ENCODE measurements at regions not wholly inside any gene's neighbourhood (a gene's known extent, or its start where the extent isn't known, plus 50 kb on each side); places are given as distances from the start of the nearest gene placed in this dataset.
"Not testable (repeated sequence)": the region's sequence is repeated elsewhere in the genome, so short reads cannot be mapped to it uniquely, and the experiment has no call there.

- DNase-seq (ENCODE audit: low spot score): no peak
Measured at GRCh38 chrY:18919256-18919655, 145.7 kb upstream of the HSFY2 start.

GRCh38 chrY:18912846-18913245 lies 139.3 kb upstream of the HSFY2 start:
- DNase-seq (ENCODE audit: low spot score): no peak

DNA sequence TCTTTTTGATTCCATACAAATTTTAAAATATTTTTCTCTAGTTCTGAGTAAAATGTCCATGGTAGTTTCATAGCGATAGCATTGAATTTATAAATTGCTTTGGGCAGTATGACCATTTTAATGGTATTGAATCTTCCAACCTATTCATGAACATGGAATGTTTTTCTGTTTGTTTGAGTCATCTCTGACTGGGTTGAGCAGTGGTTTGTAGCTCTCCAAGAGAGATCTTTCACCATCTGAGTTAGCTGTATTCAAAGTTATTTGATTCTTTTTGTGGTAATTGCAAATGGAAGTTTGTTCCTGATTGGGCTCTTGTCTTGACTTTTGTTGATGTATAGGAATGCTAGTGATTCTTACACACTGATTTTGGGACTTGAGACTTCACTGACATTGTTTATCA lies 136.3 kb upstream of the HSFY2 start:
- DNase-seq (ENCODE audit: low spot score): no peak

DNA sequence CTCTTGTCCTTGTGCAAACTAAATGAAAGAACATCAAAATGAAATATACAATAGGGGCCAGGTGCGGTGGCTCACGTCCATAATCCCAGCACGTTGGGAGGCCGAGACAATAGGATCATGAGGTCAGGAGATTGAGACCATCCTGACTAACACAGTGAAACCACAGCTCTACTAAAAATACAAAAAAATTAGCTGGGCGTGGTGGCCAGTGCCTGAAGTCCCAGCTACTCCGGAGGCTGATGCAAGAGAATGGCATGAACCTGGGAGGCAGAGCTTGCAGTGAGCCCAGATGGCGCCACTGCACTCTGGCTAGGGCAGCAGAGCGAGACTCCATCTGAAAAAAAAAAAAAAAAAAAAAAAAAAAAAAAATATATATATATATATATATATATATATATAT lies 132.7 kb upstream of the HSFY2 start:
- not testable (repeated sequence) for DNase-seq (ENCODE audit: low spot score)

DNA sequence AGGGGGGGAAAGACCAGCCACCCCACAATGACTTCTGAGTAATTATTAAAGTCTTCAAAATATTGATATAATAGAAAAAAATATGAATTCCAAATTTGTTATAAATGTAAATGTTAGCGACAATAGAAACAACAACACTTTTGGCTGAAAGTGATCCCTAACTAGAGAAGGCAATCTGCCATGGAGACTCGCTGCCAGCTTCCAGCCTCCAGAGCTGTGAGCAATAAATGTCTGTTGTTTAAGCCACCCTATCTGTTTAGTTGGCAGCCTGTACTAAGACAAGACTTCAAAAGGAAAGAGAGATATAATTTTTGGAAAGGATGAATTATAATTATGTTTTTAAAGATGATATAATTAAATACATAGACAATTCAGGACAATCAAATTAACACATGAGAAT lies 130.8 kb upstream of the HSFY2 start:
- no peak for DNase-seq (ENCODE audit: low spot score)

- DNase-seq (ENCODE audit: low spot score): no peak
Measured at GRCh38 chrY:18891994-18892393, 118.5 kb upstream of the HSFY2 start.

GRCh38 chrY:18889548-18889947 lies 116.0 kb upstream of the HSFY2 start:
- no peak for DNase-seq (ENCODE audit: low spot score)

- no peak for DNase-seq (ENCODE audit: low spot score)
Measured at GRCh38 chrY:18884748-18885147, 111.2 kb upstream of the HSFY2 start.

GRCh38 chrY:18869145-18869544 lies 95.6 kb upstream of the HSFY2 start:
- DNase-seq (ENCODE audit: low spot score): not testable (repeated sequence)

DNA sequence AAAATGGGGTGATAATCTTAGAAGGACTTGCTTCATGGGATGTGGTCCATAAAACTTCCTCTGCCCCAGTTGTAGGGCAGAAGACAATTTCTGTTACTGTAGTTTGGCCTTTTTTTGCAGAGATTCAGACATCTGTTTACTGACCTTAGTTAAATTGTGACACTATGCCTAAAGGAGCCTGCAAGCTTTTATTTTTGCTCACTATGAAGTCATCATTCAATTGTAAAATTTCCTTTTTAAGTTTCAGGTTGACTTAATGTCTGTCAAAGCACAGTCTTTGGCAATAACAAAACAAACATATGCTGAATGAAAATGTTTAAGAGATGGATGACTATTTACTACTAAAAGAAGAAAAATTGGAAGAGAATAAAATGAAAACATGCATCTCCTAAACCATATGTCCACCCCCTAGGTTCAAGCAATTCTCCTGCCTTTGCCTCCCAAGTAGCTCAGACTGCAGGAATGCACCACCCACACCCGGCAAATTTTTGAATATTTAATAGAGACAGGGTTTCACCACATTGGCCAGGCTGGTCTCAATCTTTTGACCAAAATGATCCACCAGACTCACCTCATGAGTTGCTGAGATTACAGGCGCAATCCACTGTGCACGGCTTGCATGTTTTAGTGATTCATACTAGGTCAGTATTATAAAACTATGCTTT lies 93.5 kb upstream of the HSFY2 start:
- not testable (repeated sequence) for DNase-seq (ENCODE audit: low spot score)

GRCh38 chrY:18860856-18861255 lies 87.3 kb upstream of the HSFY2 start:
- not testable (repeated sequence) for DNase-seq (ENCODE audit: low spot score)

DNA sequence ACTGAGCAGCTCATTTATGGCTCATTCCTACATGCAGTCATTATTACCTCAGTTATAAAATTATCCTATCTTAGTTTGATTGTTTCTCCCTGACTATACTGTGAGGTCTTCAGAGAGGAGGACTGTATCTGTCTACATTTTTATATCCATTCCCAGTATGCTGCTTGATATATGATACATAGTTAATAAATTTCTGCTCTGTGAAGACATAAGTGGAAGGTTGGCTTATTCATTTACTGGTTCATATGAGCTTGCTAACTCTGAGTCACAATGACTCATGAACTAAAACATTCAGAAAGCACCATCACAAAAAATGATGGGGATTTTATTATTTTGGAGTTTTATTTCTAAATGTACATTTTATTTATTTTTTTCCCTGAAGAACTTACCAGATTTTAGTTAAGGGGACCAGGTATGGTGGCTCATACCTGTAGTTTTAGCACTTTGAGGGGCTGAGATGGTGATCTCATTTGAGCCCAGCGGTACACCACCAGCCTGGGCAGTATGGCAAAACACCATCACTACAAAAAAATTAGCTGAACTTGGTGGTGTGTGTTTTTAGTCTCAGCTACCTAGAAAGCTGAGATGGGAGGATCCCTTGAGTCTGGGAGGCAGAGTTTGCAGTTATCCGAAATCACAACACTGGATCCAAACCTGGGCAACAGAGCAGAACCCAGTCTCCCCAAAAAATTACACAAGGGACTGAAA lies 85.1 kb upstream of the HSFY2 start:
- DNase-seq (ENCODE audit: low spot score): not testable (repeated sequence)

DNA sequence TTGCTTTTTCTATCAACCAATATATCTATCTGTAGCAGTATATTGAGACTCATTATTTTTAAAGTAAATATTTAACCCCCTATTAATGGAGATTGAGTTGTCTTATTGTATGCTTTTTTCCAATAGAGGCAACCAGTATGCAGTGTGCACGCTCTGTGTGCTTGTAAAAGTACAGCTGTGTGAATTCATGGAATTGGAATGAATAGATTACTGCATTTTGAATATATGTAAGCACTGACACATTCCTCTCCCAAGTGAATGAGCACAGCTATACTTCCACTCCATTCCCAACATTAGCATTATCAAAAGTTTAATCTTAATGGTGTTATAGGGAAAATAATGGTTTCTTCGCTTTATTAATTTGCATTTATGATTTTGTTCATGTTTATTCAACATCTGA lies 81.6 kb upstream of the HSFY2 start:
- not testable (repeated sequence) for DNase-seq (ENCODE audit: low spot score)

- not testable (repeated sequence) for DNase-seq (ENCODE audit: low spot score)
Measured at GRCh38 chrY:18853323-18853722, 79.8 kb upstream of the HSFY2 start.

DNA sequence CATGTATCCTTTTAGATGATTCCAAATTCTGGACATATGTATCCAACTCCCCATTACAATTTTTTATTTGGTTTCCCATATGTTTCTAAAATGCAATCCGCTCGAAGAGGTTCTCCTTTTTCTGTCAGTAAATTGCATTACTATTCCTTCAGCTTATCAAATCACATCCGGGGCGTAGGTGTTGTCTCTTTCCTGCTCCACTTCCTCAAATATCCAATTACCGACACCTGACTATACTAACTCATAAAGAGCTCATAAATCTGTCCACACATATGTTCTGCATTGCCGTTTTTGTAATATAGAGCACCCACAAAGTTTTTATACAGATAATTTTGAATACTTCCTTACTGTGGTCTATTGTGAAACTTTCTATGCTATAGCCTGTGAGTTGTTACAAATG lies 63.1 kb upstream of the HSFY2 start:
- DNase-seq (ENCODE audit: low spot score): not testable (repeated sequence)

Data from hematopoietic multipotent progenitor cell treated with erythropoietin and hydrocortisone succinate and interleukin-3 and kit ligand, for 17 days (in vitro differentiated cells).